ENCODE measurements at regions not wholly inside any gene's neighbourhood (a gene's known extent, or its start where the extent isn't known, plus 50 kb on each side); places are given as distances from the start of the nearest gene placed in this dataset.

GRCh38 chr20:41923624-41924023, 305.4 kb upstream of the CHD6 start:
- Histone ChIP-seq H3K27me3 (ENCODE audit: control insufficient read depth in 5 of 5, insufficient read depth in 4 of 5, low read length in 5 of 5) (peaks cover 0 to 12% (median 5%) of the 10 kb centered on the region in 5 donors), H3K4me1 (ENCODE audit: control insufficient read depth in 5 of 5, insufficient read depth in 5 of 5, low read length in 5 of 5) (no peaks in the 10 kb centered on the region), H3K36me3 (ENCODE audit: control insufficient read depth in 5 of 5, insufficient read depth in 5 of 5, low read length in 5 of 5) (no peaks in the 10 kb centered on the region), H3K4me3 (ENCODE audit: low read depth in 1 of 5, low read length in 5 of 5) (no peak overlapping the region), H3K27ac (ENCODE audit: low read depth, low read length) (no peak overlapping the region), H3K9me3 (ENCODE audit: control insufficient read depth in 5 of 5, low read length in 5 of 5) (no peaks in the 10 kb centered on the region), H3K9ac (ENCODE audit: low read length in 5 of 5) (no peak overlapping the region)

- Histone ChIP-seq H3K4me3 (ENCODE audit: low read depth in 1 of 5, low read length in 5 of 5) (no peak overlapping the region), H3K9ac (ENCODE audit: low read length in 5 of 5) (no peak overlapping the region), H3K36me3 (ENCODE audit: control insufficient read depth in 5 of 5, insufficient read depth in 5 of 5, low read length in 5 of 5) (no peaks in the 10 kb centered on the region), H3K9me3 (ENCODE audit: control insufficient read depth in 5 of 5, low read length in 5 of 5) (peaks cover 0 to 8% (median 6%) of the 10 kb centered on the region in 5 donors), H3K4me1 (ENCODE audit: control insufficient read depth in 5 of 5, insufficient read depth in 5 of 5, low read length in 5 of 5) (no peaks in the 10 kb centered on the region), H3K27me3 (ENCODE audit: control insufficient read depth in 5 of 5, insufficient read depth in 4 of 5, low read length in 5 of 5) (peaks cover 0 to 7% (median 0%) of the 10 kb centered on the region in 5 donors), H3K27ac (ENCODE audit: low read depth, low read length) (no peak overlapping the region)
These were observed 295.0 kb upstream of the CHD6 start for GRCh38 chr20:41913146-41913545.

- Histone ChIP-seq H3K9me3 (ENCODE audit: control insufficient read depth in 5 of 5, low read length in 5 of 5) (peaks cover 0 to 7% (median 6%) of the 10 kb centered on the region in 5 donors), H3K36me3 (ENCODE audit: control insufficient read depth in 5 of 5, insufficient read depth in 5 of 5, low read length in 5 of 5) (no peaks in the 10 kb centered on the region), H3K4me3 (ENCODE audit: low read depth in 1 of 5, low read length in 5 of 5) (no peak overlapping the region), H3K9ac (ENCODE audit: low read length in 5 of 5) (no peak overlapping the region), H3K4me1 (ENCODE audit: control insufficient read depth in 5 of 5, insufficient read depth in 5 of 5, low read length in 5 of 5) (no peaks in the 10 kb centered on the region), H3K27ac (ENCODE audit: low read depth, low read length) (no peak overlapping the region), H3K27me3 (ENCODE audit: control insufficient read depth in 5 of 5, insufficient read depth in 4 of 5, low read length in 5 of 5) (peaks cover 0 to under 1% (median 0%) of the 10 kb centered on the region in 5 donors)
These were observed 292.4 kb upstream of the CHD6 start for GRCh38 chr20:41910558-41910957.

GRCh38 chr20:41905199-41905598, 287.0 kb upstream of the CHD6 start:
- no peaks in the 10 kb centered on the region for H3K36me3 ChIP-seq (ENCODE audit: control insufficient read depth in 5 of 5, insufficient read depth in 5 of 5, low read length in 5 of 5)
- no peak overlapping the region for H3K27ac ChIP-seq (ENCODE audit: low read depth, low read length)
- H3K4me3 ChIP-seq (ENCODE audit: low read depth in 1 of 5, low read length in 5 of 5): no peak overlapping the region
- no peak overlapping the region for H3K9ac ChIP-seq (ENCODE audit: low read length in 5 of 5)
- H3K27me3 ChIP-seq (ENCODE audit: control insufficient read depth in 5 of 5, insufficient read depth in 4 of 5, low read length in 5 of 5): peaks cover 0 to 9% (median 0%) of the 10 kb centered on the region in 5 donors
- H3K4me1 ChIP-seq (ENCODE audit: control insufficient read depth in 5 of 5, insufficient read depth in 5 of 5, low read length in 5 of 5): no peaks in the 10 kb centered on the region
- no peaks in the 10 kb centered on the region for H3K9me3 ChIP-seq (ENCODE audit: control insufficient read depth in 5 of 5, low read length in 5 of 5)

GRCh38 chr20:41903586-41903985, 285.4 kb upstream of the CHD6 start:
- H3K27ac ChIP-seq (ENCODE audit: low read depth, low read length): no peak overlapping the region
- peaks cover 0 to 9% (median 0%) of the 10 kb centered on the region in 5 donors for H3K27me3 ChIP-seq (ENCODE audit: control insufficient read depth in 5 of 5, insufficient read depth in 4 of 5, low read length in 5 of 5)
- no peak overlapping the region for H3K4me3 ChIP-seq (ENCODE audit: low read depth in 1 of 5, low read length in 5 of 5)
- H3K4me1 ChIP-seq (ENCODE audit: control insufficient read depth in 5 of 5, insufficient read depth in 5 of 5, low read length in 5 of 5): no peaks in the 10 kb centered on the region
- H3K36me3 ChIP-seq (ENCODE audit: control insufficient read depth in 5 of 5, insufficient read depth in 5 of 5, low read length in 5 of 5): no peaks in the 10 kb centered on the region
- no peak overlapping the region for H3K9ac ChIP-seq (ENCODE audit: low read length in 5 of 5)
- H3K9me3 ChIP-seq (ENCODE audit: control insufficient read depth in 5 of 5, low read length in 5 of 5): no peaks in the 10 kb centered on the region

- no peaks in the 10 kb centered on the region for H3K9me3 ChIP-seq (ENCODE audit: control insufficient read depth in 5 of 5, low read length in 5 of 5)
- H3K27ac ChIP-seq (ENCODE audit: low read depth, low read length): no peak overlapping the region
- H3K27me3 ChIP-seq (ENCODE audit: control insufficient read depth in 5 of 5, insufficient read depth in 4 of 5, low read length in 5 of 5): peaks cover 0 to 9% (median 0%) of the 10 kb centered on the region in 5 donors
- no peak overlapping the region for H3K4me3 ChIP-seq (ENCODE audit: low read depth in 1 of 5, low read length in 5 of 5)
- H3K9ac ChIP-seq (ENCODE audit: low read length in 5 of 5): no peak overlapping the region
- no peaks in the 10 kb centered on the region for H3K4me1 ChIP-seq (ENCODE audit: control insufficient read depth in 5 of 5, insufficient read depth in 5 of 5, low read length in 5 of 5)
- no peaks in the 10 kb centered on the region for H3K36me3 ChIP-seq (ENCODE audit: control insufficient read depth in 5 of 5, insufficient read depth in 5 of 5, low read length in 5 of 5)
These were observed 284.2 kb upstream of the CHD6 start for GRCh38 chr20:41902346-41902745.

- Histone ChIP-seq H3K27ac (ENCODE audit: low read depth, low read length) (no peak overlapping the region), H3K27me3 (ENCODE audit: control insufficient read depth in 5 of 5, insufficient read depth in 4 of 5, low read length in 5 of 5) (peaks cover 0 to 12% (median 0%) of the 10 kb centered on the region in 5 donors), H3K9me3 (ENCODE audit: control insufficient read depth in 5 of 5, low read length in 5 of 5) (no peaks in the 10 kb centered on the region), H3K36me3 (ENCODE audit: control insufficient read depth in 5 of 5, insufficient read depth in 5 of 5, low read length in 5 of 5) (no peaks in the 10 kb centered on the region), H3K4me3 (ENCODE audit: low read depth in 1 of 5, low read length in 5 of 5) (no peak overlapping the region), H3K9ac (ENCODE audit: low read length in 5 of 5) (no peak overlapping the region), H3K4me1 (ENCODE audit: control insufficient read depth in 5 of 5, insufficient read depth in 5 of 5, low read length in 5 of 5) (no peaks in the 10 kb centered on the region)
These were observed 282.1 kb upstream of the CHD6 start for GRCh38 chr20:41900201-41900691.

GRCh38 chr20:41897708-41898107, 279.5 kb upstream of the CHD6 start:
- Histone ChIP-seq H3K9ac (ENCODE audit: low read length in 5 of 5) (no peak overlapping the region), H3K27me3 (ENCODE audit: control insufficient read depth in 5 of 5, insufficient read depth in 4 of 5, low read length in 5 of 5) (peaks cover 0 to 8% (median 0%) of the 10 kb centered on the region in 5 donors), H3K27ac (ENCODE audit: low read depth, low read length) (no peak overlapping the region)

GRCh38 chr20:41895241-41896032, 277.3 kb upstream of the CHD6 start:
- no peak overlapping the region for H3K27ac ChIP-seq (ENCODE audit: low read depth, low read length)
- H3K27me3 ChIP-seq (ENCODE audit: control insufficient read depth in 5 of 5, insufficient read depth in 4 of 5, low read length in 5 of 5): peaks cover 0 to 7% (median 3%) of the 10 kb centered on the region in 5 donors
- no peaks in the 10 kb centered on the region for H3K9me3 ChIP-seq (ENCODE audit: control insufficient read depth in 5 of 5, low read length in 5 of 5)
- no peaks in the 10 kb centered on the region for H3K4me1 ChIP-seq (ENCODE audit: control insufficient read depth in 5 of 5, insufficient read depth in 5 of 5, low read length in 5 of 5)
- no peak overlapping the region for H3K4me3 ChIP-seq (ENCODE audit: low read depth in 1 of 5, low read length in 5 of 5)
- no peaks in the 10 kb centered on the region for H3K36me3 ChIP-seq (ENCODE audit: control insufficient read depth in 5 of 5, insufficient read depth in 5 of 5, low read length in 5 of 5)
- H3K9ac ChIP-seq (ENCODE audit: low read length in 5 of 5): no peak overlapping the region

More at GRCh38 chr20:41897708-41898107, 279.5 kb upstream of the CHD6 start:
- no peaks in the 10 kb centered on the region for H3K36me3 ChIP-seq (ENCODE audit: control insufficient read depth in 5 of 5, insufficient read depth in 5 of 5, low read length in 5 of 5)
- no peak overlapping the region for H3K4me3 ChIP-seq (ENCODE audit: low read depth in 1 of 5, low read length in 5 of 5)
- H3K9me3 ChIP-seq (ENCODE audit: control insufficient read depth in 5 of 5, low read length in 5 of 5): no peaks in the 10 kb centered on the region
- H3K4me1 ChIP-seq (ENCODE audit: control insufficient read depth in 5 of 5, insufficient read depth in 5 of 5, low read length in 5 of 5): no peaks in the 10 kb centered on the region

- no peaks in the 10 kb centered on the region for H3K4me1 ChIP-seq (ENCODE audit: control insufficient read depth in 5 of 5, insufficient read depth in 5 of 5, low read length in 5 of 5)
- H3K36me3 ChIP-seq (ENCODE audit: control insufficient read depth in 5 of 5, insufficient read depth in 5 of 5, low read length in 5 of 5): no peaks in the 10 kb centered on the region
- no peak overlapping the region for H3K4me3 ChIP-seq (ENCODE audit: low read depth in 1 of 5, low read length in 5 of 5)
- no peak overlapping the region for H3K27ac ChIP-seq (ENCODE audit: low read depth, low read length)
- H3K9me3 ChIP-seq (ENCODE audit: control insufficient read depth in 5 of 5, low read length in 5 of 5): no peaks in the 10 kb centered on the region
- peaks cover 0 to 7% (median 3%) of the 10 kb centered on the region in 5 donors for H3K27me3 ChIP-seq (ENCODE audit: control insufficient read depth in 5 of 5, insufficient read depth in 4 of 5, low read length in 5 of 5)
- no peak overlapping the region for H3K9ac ChIP-seq (ENCODE audit: low read length in 5 of 5)
These were observed 276.2 kb upstream of the CHD6 start for GRCh38 chr20:41894255-41894963.
